KG1 (cell line): ENCODE measurements at regions not wholly inside any gene's neighbourhood (a gene's known extent, or its start where the extent isn't known, plus 50 kb on each side); places are given as distances from the start of the nearest gene placed in this dataset.

ENCODE experiments used
- DNase-seq: peaks from one replicate; lab custom pipeline; 2025; lab: John Stamatoyannopoulos, UW

DNA sequence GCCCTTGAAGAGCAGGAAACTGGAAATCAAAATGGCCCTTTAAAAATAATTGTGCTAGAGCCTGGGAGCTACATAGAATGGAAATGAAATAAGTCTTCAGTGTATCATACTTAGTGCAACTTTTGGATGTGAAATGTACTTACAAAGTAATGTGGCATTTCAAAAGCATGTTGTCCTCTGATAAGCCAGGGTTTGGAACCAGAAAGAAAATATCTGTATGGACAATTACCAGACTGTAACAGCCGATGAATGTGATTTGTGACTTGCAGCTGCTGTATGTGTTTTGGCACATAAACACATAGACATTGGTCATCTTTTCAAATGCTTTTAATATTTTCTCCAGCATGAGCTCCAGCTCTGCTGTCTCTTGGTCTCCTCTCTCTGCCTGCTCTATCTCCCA is 546.4 kb downstream of the OMA1 start:
- DNase-seq, result no peak

DNA sequence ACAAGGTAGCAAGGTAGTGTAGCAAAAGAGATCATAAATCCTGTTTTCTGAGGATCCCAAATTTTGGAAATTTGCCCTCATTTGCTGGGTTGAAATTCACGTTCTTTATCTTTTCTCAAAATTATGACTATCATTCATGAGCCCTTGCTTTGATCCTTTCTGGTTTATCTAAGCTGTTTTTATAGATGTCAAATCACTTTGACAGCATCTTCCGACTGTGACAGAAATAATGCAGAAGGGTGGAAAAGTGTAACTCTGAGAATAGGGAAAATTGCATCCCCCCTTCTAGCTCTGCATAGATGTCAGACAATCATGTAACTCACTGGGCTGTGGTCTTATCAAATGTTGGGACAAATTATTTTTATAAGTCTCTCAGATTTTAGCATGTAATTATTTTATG is 550.1 kb downstream of the OMA1 start:
- DNase-seq, result no peak

DNA sequence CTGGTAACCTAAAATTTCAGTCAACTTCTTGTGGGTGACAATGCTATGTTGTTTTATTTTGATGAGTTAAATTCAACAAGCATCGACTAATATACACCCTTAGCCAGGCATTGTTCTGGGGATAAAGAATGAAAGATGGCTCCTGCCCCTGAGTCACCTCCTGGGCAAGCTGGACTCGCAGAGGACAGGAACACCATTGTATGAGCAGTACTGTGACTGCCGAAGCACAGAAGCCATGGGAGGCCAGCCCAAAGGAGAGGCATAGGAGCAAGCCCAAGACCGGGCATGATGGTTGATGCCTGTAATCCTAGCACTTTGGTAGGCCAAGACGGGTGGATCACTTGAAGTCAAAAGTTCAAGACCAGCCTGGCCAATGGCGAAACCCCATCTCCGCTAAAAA is 555.2 kb downstream of the OMA1 start:
- no peak for DNase-seq

DNA sequence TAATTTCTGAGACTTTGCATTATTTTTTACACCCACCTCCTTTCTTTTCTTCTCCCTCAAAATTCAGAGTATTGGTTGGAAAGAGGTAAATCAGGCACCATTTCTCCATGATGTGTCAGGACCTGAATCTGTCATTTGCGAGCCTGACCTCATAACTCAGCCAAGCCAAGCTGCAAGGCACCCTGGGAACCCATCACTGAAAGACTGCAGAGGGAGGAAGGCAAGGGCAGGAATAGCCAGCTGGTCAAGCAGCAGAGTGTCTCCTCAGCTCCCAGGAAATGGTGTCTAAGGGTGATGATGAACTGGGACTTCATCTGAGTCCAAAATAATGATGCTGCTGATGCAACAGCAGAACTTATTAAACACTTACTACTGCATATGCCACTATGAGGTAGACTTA is 556.6 kb downstream of the OMA1 start:
- DNase-seq, result no peak

DNA sequence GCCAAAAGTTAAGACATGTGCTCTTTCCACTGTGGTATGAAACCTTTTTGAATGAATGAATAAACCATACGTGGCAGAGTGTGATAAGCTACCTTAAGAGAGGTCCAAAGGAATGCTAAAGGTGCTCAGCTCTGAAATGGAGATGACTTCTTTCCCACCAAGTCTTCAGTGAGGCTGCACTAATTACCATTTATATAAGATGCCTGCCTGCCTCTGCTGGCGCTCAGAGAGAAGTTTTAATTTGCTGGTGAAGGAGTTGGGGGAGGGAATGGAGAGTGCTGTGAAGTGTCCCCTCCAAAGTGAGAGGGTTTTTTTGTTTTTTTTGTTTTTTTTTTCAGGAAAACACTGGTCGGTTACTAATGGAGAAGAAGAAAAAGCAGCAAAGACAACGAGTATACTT is 559.0 kb downstream of the OMA1 start:
- no peak for DNase-seq

DNA sequence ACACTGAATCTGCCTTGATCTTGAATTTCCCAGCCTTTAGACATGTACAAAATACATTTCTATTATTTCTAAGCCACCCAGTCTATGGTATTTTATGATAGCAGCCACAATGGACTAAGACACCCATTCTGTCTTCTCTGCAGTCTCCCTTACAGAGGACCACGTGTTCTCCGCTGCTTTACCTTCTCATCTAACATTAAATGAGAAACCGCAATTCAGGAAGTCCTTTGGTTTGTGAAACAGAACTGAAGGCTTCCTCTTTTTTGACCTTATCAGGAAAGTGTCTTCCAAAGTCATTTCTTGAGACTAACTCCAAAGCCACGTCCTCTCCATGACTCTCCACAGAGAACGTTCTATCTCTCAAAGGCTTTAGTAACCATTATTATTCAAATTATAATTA is 560.1 kb downstream of the OMA1 start:
- no peak for DNase-seq

DNA sequence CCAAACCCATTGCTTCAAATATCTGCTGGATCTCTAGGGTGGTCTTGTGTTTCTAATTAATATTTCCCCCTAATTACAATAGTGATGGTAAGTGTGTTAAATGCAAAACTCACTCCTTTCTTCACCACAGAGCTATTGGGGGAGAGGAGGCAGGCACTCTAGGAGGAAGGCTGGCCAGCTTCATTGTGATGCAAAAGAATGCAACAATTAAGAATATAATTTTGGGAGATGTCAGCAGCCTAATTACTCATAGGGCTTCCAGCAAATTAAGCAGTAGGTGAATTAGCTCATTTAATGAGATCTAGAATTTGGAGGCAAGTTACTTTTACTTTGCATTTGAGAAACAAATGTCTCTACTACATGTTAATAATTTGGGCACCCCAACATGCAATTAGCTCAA is 560.4 kb upstream of the DAB1 start:
- DNase-seq, result no peak

DNA sequence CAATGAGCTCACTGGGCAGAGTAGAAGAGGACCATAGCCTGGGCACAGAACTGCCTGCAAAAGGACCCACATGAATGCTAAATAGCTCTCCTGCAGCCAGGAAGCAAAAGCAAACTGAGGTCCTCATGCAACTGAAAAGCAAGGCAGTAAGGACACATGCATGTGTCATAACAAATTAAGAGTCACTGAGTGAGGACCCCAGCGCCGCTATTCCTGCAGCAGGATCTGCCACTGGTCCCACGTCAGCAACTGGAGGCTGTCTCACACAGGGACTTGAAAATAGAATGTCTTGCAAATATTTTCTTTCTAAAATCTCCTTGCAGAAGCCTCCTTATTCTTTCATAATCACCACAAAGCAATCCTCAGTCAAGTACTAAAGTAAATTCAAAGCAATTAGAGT is 559.6 kb upstream of the DAB1 start:
- DNase-seq, result no peak

DNA sequence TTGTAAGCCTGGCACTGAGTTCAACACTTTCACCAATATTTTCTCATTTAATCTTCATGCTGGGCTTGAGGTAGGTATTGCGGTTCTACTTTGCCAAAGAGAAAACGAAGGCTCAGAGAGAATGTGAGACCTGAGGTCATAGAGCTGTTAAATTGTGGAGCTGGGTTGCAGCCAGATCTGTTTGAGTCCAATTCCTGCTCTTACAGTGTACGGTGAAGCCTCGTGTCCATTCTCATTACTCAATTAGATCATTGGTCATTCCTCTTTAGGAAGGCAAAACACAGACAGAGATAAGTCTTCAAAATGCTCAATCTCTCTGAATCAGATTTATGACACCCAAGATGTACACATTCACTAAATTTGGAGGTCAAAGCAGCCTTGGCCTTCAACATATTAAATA is 559.0 kb upstream of the DAB1 start:
- DNase-seq, result no peak

DNA sequence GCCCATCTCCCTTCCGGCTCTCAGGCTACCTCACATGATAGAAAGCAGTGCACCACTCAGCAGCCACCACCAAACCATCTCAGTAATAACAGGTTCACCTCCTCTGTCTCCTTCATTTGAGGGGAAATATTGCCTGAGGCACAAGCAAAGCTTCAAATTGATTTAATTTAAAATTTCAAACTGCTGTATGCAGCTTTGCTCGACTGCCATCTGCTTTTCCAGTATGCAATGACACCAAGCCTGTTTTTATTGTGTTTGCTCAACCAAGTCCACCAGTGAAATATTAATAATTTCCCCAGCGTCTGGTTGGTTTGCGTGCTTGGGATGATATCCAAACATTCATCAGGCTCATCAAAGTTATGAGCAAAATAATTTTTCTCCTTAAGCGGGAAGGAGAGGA is 552.4 kb upstream of the DAB1 start:
- DNase-seq, result no peak

DNA sequence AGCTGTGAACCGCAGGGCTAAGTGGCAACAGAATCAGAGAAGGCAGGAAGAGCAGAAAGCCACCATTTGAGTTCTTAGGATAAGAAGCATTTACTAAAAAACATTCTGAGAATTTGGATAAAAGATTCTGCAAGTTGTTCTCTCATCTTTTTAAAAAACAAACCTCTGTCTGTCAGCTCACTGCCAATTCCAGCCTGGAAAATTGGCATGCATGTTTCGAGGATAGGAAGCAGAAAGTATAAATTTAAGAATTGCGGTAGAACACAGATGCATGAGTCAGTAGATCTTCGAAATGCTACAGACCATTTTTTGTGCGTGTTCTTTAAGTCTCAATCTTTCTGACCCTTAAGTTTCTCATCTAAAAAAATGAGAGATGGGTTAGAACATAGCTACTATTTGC is 544.5 kb upstream of the DAB1 start:
- DNase-seq, result no peak

DNA sequence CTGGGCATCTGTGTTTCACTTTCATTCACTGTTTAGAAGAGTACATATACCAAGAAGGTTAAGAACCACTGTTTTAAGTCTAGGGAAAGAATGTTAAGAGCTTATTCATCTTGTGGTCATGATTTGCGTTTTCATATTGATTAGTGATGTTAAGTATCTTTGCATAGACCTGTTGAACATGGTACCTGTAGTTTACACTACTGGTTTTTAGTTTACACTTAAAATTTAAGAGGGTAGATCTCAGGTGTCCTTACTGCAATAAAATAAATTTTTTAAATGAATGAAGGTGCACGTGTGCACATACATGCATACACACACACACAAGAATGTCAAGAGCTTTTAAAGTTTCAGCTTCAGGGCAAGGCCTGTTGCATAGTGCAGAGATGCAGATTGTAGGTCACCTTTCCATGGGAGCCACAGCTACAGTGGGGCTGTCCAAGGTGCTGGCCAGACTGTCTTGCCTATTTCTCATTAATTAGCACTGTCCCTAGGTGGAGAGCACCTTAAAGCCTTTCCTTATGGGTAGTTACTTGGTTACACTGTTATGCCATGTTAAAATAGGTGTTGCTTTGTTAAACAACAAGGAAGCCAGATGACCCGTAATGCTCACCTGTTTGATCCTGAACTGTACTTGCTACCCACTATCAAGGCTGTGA is 543.0 kb upstream of the DAB1 start:
- no peak for DNase-seq

DNA sequence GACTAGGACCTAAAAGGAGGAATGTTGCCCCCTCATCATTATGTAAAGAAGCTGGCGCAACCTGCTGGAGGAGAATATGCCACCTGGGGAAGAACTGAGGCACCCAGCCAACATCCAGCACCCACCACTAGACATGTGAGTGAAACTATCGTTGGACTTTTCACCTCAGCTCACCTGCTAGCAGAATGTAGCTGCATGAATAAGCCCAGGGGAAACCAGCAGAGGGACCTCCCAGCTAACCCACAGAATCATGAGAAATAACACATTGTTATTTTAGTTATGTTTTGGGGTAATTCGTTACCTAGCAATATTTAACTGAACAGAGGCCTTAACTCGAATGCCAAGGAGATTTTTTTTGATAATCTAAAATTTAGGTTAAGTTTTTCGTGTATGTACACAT is 542.5 kb upstream of the DAB1 start:
- DNase-seq, result no peak

DNA sequence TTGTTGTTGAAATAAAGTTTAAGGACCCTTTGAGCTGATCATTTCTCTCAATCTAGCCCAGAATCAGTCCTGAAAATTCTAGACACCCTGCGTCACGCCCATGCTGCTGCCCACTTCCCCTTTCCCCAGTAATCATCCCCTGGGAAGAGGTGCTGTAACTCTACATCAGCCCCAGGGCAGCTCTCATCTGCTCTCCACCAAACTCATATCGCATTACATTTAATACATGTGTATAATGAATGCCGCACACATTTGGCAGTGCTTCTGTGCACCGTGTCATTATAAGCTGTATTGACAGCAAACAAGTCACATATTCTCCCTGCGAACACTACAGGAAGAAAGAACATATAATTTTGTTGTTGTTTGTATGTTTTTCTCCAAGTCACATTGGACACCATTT is 539.7 kb upstream of the DAB1 start:
- DNase-seq, result no peak

DNA sequence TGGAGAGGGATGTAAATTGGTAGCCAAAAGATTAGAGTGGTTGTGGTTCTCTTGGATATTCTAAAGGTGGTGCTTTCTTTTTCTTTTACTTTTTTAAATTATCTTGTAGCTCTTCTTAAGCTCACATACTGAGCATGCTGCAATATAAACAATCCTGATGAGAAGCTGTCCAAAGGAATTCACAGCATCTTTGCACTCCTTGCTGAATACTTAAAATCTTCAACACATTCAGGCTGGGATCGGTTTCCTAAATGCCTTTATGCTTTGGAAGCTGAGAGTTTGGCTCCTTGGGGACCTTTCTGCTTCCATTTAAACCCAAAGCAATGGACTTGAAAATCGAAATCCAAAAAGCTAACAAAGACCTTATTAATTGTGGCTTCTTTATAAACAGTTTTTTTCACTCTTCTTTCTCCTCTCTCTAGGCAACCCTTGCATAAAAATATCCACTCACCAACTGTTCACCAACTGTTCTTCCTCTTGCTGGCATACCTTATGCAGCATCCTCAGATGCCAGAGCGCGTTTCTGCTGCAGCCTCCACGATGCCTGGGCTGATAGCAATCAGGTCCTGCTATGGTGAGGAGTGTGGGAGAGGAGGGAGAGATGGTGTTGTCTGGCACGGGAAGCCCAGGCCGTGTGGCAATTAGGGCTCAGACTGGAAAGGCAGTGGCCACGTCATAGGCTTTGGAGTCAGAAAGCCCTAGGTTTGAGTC is 535.8 kb upstream of the DAB1 start:
- no peak for DNase-seq

DNA sequence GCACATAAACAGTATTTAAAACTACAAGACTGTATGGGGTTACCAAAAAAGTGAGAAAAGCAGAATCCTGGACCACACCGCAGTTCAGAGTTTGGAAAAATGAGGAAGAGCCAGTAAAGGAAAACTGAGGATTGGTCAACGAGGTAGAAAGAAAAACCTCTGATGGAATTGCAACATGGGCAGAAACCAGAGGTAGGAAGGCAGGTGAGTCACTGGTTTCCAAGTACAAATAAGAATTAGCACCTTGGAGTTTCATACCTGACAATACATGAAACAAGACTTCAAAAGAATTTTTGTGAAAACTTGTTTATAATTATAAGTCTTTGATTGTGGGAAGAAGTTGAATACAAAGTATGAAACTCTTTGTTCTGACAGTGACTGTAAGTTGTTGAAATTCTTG is 533.7 kb upstream of the DAB1 start:
- DNase-seq, result no peak

DNA sequence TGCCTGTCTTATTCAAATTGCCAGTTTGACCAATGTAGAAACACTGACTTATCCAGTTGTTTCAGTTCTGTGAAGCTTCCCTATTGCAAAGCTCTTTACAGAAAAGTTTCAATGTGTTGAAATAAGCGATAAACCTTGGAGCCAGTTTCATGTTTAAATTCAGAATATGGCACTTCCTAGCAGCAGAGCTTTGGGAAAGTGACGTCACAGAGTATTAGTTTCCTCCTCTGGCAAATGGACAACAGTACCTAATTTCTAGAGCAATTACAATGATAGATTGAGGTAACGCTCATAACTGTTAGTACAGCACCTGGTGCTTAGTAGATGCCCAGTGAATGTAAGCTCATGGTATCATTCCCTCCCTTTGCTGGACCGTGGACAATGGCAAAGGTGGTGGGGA is 527.5 kb upstream of the DAB1 start:
- no peak for DNase-seq

DNA sequence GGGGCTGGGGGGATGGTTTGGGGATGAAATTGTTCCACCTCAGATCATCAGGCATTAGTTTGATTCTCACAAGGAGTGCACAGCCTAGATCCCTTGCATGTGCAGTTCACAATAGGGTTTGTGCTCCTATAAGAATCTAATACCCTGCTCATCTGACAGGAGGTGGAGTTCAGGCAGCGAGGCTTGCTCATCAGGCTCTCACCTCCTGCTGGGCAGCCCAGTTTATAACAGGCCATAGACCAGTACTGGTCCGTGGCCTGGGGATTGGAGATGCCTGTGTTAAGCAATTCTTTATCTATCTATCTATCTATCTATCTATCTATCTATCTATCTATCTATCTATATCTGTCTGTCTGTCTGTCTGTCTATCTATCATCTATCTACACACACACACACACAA is 525.3 kb upstream of the DAB1 start:
- DNase-seq, result no peak

DNA sequence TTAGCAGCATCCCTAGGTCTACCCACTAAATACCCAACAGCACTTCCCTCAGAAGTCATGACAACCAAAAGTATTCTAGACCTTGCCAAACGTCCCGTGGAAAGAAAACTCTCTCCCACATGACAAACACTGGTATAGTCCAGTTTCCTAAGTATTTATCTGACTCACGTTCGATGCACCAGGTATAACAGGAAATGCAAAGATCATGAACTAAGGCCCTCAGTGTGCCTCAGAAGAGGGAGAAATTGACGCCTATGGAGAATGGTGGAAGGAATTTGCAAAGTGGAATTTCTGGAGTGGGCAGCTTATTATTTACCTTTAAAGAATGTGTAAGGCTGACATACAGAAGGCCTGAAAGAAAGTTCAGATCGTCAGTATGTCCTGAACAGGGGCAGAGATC is 523.6 kb upstream of the DAB1 start:
- no peak for DNase-seq

DNA sequence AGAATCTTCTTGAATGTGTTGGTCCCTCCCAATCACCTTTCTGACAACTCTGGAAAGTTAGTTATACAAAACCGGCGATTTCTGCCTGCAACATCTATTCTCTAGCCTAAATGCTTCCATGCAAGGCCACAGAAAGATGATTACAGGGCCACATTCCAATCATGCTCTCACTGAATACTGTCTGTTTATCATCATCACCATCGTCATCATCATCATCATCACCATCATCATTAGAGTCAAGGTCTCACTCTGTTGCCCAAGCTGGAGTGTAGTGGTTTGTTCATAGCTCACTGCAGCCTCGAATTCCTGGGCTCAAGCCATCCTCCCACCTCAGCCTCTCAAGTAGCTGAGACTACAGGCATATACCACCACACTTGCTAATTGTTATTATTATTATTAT is 521.2 kb upstream of the DAB1 start:
- DNase-seq, result no peak

DNA sequence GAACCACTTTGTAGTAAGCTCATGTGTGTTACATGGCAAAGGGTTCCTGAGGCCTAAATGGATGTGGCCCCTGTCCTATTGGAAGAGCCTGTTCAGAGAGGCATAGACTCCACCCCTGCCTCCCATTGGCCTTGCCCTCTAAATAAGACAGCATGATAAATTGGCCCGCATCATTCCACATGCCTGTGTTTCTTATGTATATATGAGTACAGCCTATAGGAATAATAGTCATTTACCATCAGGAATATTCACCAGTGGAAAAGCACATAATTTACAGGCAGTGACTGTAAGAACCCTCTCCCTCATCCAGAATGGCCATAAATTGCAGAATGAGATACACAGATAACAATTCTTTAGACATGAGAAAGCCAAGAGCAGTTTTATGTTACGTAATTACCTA is 519.5 kb upstream of the DAB1 start:
- DNase-seq, result no peak

DNA sequence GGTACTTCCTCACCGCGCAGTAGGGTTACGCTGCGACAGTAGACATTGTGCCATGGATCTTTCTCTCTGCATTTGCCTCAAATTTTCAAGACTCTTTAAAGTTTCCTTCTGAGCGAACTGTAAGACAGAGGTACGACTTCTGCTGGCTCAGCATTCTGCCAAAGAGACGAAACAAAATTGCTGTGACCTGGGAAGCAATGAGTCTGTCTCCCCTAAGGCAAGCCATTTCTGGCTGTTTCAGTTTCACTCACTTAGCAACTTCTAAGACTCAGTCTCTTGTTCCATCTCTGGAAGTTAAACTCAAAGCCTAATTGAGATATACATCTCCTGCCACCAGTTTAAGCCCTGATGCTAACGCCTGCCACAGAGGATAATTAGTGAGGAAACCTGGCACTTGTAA is 510.9 kb upstream of the DAB1 start:
- DNase-seq, result no peak

DNA sequence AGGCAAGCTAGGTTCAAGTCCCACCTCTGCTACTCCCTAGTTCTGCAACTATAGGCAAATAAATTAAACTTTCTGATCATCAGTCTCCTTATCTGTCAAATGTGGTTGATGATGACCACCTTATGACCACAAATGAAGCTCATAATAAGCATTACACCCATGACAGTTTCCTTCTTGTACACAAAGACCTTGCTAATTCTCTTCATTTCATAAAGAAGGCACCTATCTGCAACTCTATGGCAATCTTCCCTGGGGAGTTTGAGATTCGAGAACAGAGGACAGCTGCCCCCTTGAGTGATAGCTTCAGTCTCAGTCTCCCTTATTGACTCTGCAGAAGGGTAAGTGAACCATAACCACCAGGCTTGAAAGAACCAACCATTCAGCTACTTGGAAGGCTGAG is 503.1 kb upstream of the DAB1 start:
- DNase-seq, result no peak

DNA sequence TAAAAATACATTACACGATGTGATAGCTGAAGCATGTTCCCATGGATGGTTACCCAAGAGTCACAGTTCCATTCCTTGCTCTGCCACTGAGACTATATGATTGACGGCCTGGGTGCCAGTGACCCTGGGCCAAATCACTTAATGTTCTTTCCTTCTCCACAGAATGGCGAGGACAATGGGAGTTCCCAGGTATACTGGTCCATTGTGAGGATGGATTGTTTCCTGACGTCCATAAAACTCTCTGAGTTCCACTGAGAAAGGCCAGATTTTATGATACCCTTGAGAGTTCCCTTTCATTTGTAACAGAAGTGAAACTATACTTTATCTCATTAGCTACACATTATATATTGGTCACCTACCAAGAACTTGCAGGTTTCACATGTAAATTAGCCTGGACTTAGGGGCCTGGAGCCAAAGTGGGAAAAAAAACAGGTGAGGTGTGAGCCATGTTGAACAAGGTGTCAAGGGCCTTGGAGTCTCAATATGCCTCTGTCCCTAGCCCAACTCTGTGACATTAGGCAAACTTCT is 502.2 kb upstream of the DAB1 start:
- no peak for DNase-seq
